H1 (cell line): ENCODE measurements at regions not wholly inside any gene's neighbourhood (a gene's known extent, or its start where the extent isn't known, plus 50 kb on each side); places are given as distances from the start of the nearest gene placed in this dataset.
"Not testable (repeated sequence)": the region's sequence is repeated elsewhere in the genome, so short reads cannot be mapped to it uniquely, and the experiment has no call there.

Source experiments
- CTCF ChIA-PET: fragments of 300-600 bp; sonication (Branson Sonifier 250); formaldehyde crosslinking; loops from one replicate; lab custom pipeline; 2021; ENCODE audit not compliant: partially characterized antibody; lab: Charles Lee
- POLR2A ChIA-PET: fragments of 300-600 bp; sonication (Branson Sonifier 250); formaldehyde crosslinking; loops from one replicate; lab custom pipeline; 2021; ENCODE audit warnings: inconsistent platforms; ENCODE audit not compliant: partially characterized antibody; lab: Charles Lee
- DNase-seq, 2 experiments: peaks; one replicate each; pipeline versions ENCODE4 v3.0.0 to v3.0.0-alpha.2; 2010 to 2022; ENCODE audit warnings: low spot score in 2 of 2, low read depth in 1 of 2, mixed read lengths in 1 of 2
- FAIRE-seq: peaks from 2 replicates; lab custom pipeline; 2011; peaks lifted over from hg19 to GRCh38; lab: Jason Lieb, UNC
- H2AFZ ChIP-seq: 2 replicates; pipeline ENCODE4 v1.8.1; 2012; ENCODE audit warnings: low read length, inconsistent platforms
- H2AK5ac ChIP-seq: 2 replicates; pipeline ENCODE4 v1.6.1; 2013; ENCODE audit warnings: low read depth, low read length
- H2BK120ac ChIP-seq: replicated peaks from 2 replicates; pipeline ENCODE3; 2013; ENCODE audit warnings: low read depth, low read length, inconsistent platforms
- H2BK12ac ChIP-seq: 2 replicates; pipeline ENCODE4 v1.6.1; 2013; ENCODE audit warnings: low read depth, low read length
- H2BK15ac ChIP-seq: 2 replicates; pipeline ENCODE4 v1.6.1; 2013; ENCODE audit warnings: low read length
- H2BK20ac ChIP-seq: 2 replicates; pipeline ENCODE4 v1.6.1; 2013; ENCODE audit warnings: low read length
- H2BK5ac ChIP-seq: 2 replicates; pipeline ENCODE4 v1.6.1; 2013; ENCODE audit warnings: low read depth, low read length
- H3K14ac ChIP-seq: 2 replicates; pipeline ENCODE4 v1.6.1; 2013; ENCODE audit warnings: inconsistent platforms; ENCODE audit not compliant: insufficient read length
- H3K18ac ChIP-seq: 2 replicates; pipeline ENCODE4 v1.6.1; 2013; ENCODE audit warnings: low read length; ENCODE audit errors: extremely low read depth
- H3K23ac ChIP-seq: 2 replicates; pipeline ENCODE4 v1.6.1; 2013; ENCODE audit warnings: inconsistent platforms; ENCODE audit not compliant: insufficient read length
- H3K23me2 ChIP-seq: 2 replicates; pipeline ENCODE4 v1.6.1; 2013; ENCODE audit warnings: low read depth, low read length
- H3K27ac ChIP-seq: 2 replicates; pipeline ENCODE4 v1.6.1; 2011; ENCODE audit warnings: low read depth, low read length, inconsistent platforms
- H3K27me3 ChIP-seq, 4 experiments: replicated peaks in 1 of 4; 1 replicate in 1 of 4; 2 replicates in 3 of 4; pipeline versions ENCODE4 v1.6.1 to v1.8.1; 2011 to 2013; ENCODE audit warnings: low read length in 3 of 4, mild to moderate bottlenecking in 3 of 4, inconsistent platforms in 2 of 4, mixed read lengths in 2 of 4, moderate library complexity in 1 of 4; ENCODE audit not compliant: control insufficient read depth in 3 of 4, insufficient read depth in 3 of 4; ENCODE audit errors: extremely low read depth in 1 of 4
- H3K36me3 ChIP-seq, 4 experiments: 2 replicates each; pipeline versions ENCODE4 v1.6.1 to v1.8.1; 2011 to 2013; ENCODE audit warnings: mild to moderate bottlenecking in 4 of 4, low read length in 3 of 4, moderate library complexity in 2 of 4, control low read depth in 1 of 4, inconsistent platforms in 1 of 4; ENCODE audit not compliant: insufficient read depth in 4 of 4, control insufficient read depth in 2 of 4
- H3K4ac ChIP-seq: replicated peaks from 2 replicates; pipeline ENCODE3; 2013; ENCODE audit warnings: low read length, low read depth, mixed read lengths, inconsistent platforms; ENCODE audit not compliant: insufficient read length
- H3K4me1 ChIP-seq, 4 experiments: replicated peaks in 1 of 4; 1 replicate in 1 of 4; 2 replicates in 3 of 4; pipeline versions ENCODE4 v1.6.1 to v1.8.1; 2011 to 2013; ENCODE audit warnings: low read length in 3 of 4, inconsistent platforms in 2 of 4, mixed read lengths in 1 of 4; ENCODE audit not compliant: insufficient read depth in 4 of 4, control insufficient read depth in 3 of 4
- H3K4me2 ChIP-seq, 2 experiments: 2 replicates each; pipeline versions ENCODE4 v1.6.1 to v1.8.1; 2011 to 2013; ENCODE audit warnings: low read depth in 2 of 2, low read length in 2 of 2, control low read depth in 1 of 2, inconsistent platforms in 1 of 2, mild to moderate bottlenecking in 1 of 2; ENCODE audit not compliant: insufficient read depth in 1 of 2
- H3K4me3 ChIP-seq, 4 experiments: fragments of 200-600, 300-600 bp in 1 of 4; sonication (generic), shearing (Covaris generic), sonication (Bioruptor Twin) in 1 of 4; 2 replicates each; pipeline versions ENCODE4 v1.5.1 to v1.8.1; 2011 to 2016; ENCODE audit warnings: low read length in 4 of 4, low read depth in 3 of 4, control low read depth in 2 of 4, inconsistent platforms in 2 of 4, mild to moderate bottlenecking in 2 of 4, mixed read lengths in 1 of 4, moderate library complexity in 1 of 4; ENCODE audit not compliant: insufficient read depth in 2 of 4; ENCODE audit errors: extremely low read depth in 1 of 4
- H3K56ac ChIP-seq: replicated peaks from 2 replicates; pipeline ENCODE3; 2013; ENCODE audit warnings: low read depth, mild to moderate bottlenecking, mixed read lengths, low read length, inconsistent platforms; ENCODE audit not compliant: insufficient read length
- H3K79me1 ChIP-seq: 2 replicates; pipeline ENCODE4 v1.6.1; 2013; ENCODE audit warnings: low read depth, low read length, control low read depth
- H3K79me2 ChIP-seq, 2 experiments: 2 replicates each; pipeline versions ENCODE4 v1.6.1 to v1.8.1; 2012 to 2013; ENCODE audit warnings: low read length in 2 of 2, mild to moderate bottlenecking in 2 of 2, inconsistent platforms in 1 of 2; ENCODE audit not compliant: insufficient read depth in 2 of 2, control insufficient read depth in 1 of 2
- H3K9ac ChIP-seq, 4 experiments: replicated peaks in 1 of 4; 1 replicate in 1 of 4; 2 replicates in 3 of 4; pipeline versions ENCODE4 v1.6.1 to v1.8.1; 2011 to 2013; ENCODE audit warnings: low read depth in 3 of 4, low read length in 3 of 4, control low read depth in 2 of 4, mild to moderate bottlenecking in 2 of 4, moderate library complexity in 2 of 4, inconsistent platforms in 1 of 4; ENCODE audit errors: extremely low read depth in 1 of 4
- H3K9me3 ChIP-seq, 2 experiments: 2 replicates each; pipeline versions ENCODE4 v1.6.1 to v1.8.1; 2012 to 2013; ENCODE audit warnings: mild to moderate bottlenecking in 2 of 2, moderate library complexity in 2 of 2, control low read depth in 1 of 2, inconsistent platforms in 1 of 2, low read depth in 1 of 2, low read length in 1 of 2, mixed read lengths in 1 of 2; ENCODE audit not compliant: insufficient read depth in 2 of 2
- H4K20me1 ChIP-seq, 2 experiments: replicated peaks in 1 of 2; 2 replicates each; pipeline versions ENCODE3 to v1.8.1; 2011 to 2013; ENCODE audit warnings: inconsistent platforms in 2 of 2, low read length in 2 of 2, mild to moderate bottlenecking in 1 of 2; ENCODE audit not compliant: insufficient read depth in 2 of 2, control insufficient read depth in 1 of 2
- H4K5ac ChIP-seq: 2 replicates; pipeline ENCODE4 v1.6.1; 2013; ENCODE audit warnings: low read length, low read depth, mixed read lengths, inconsistent platforms; ENCODE audit not compliant: insufficient read length
- H4K8ac ChIP-seq: 2 replicates; pipeline ENCODE4 v1.8.0; 2013; ENCODE audit warnings: mild to moderate bottlenecking, moderate library complexity, low read length, inconsistent platforms; ENCODE audit not compliant: insufficient read depth; ENCODE audit errors: extremely low read depth
- H4K91ac ChIP-seq: replicated peaks from 2 replicates; pipeline ENCODE3; 2013; ENCODE audit warnings: low read length, mixed read lengths, inconsistent platforms; ENCODE audit not compliant: insufficient read length
- POU5F1 ChIP-seq: IDR thresholded peaks from 2 replicates; pipeline ENCODE4 v1.6.1; 2011; ENCODE audit warnings: low read depth, mild to moderate bottlenecking, low read length, moderate library complexity
- WGBS, 2 experiments: shearing (Covaris generic) in 1 of 2; methylation state at CpG; one replicate each; pipeline versions ENCODE4 v1.1.6 to v1.1.7; 2013 to 2015; ENCODE audit warnings: low lambda C conversion rate in 2 of 2, mixed read lengths in 2 of 2, inconsistent platforms in 1 of 2, low coverage in 1 of 2, missing lambda C conversion rate in 1 of 2; ENCODE audit not compliant: insufficient replicate concordance in 2 of 2, insufficient coverage in 1 of 2, insufficient read length in 1 of 2; ENCODE audit errors: extremely low coverage in 1 of 2, missing lambda C conversion rate in 1 of 2; 5-methylcytosine and 5-hydroxymethylcytosine counted together

- TF ChIP-seq POU5F1: no peak
These were observed 136.6 kb upstream of the SETMAR start (continued) for GRCh38 chr3:4166540-4166939.

DNA sequence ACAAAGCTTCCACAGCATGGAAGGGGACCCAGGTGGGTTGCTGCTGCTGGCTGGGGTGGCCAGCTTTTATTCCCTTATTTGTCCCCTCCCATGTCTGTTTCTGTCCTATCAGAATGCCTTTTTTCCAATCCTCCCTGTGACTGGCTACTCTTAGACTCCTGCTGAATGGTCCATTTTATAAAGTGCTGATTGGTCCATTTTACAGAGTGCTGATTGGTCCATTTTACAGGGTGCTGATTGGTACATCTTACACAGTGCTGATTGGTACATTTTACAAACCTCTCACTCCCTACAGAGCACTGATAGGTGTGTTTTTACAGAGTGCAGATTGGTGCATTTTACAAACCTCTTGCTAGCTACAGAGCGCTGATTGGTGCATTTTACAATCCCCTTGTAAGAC is 135.9 kb upstream of the SETMAR start:
- H2BK15ac ChIP-seq, H3K4me3 ChIP-seq, DNase-seq, H2BK5ac ChIP-seq, H3K27me3 ChIP-seq, H3K79me2 ChIP-seq, H3K4me1 ChIP-seq, H3K23ac ChIP-seq, H3K9ac ChIP-seq, H2BK12ac ChIP-seq, H4K91ac ChIP-seq, H3K27ac ChIP-seq, H3K4ac ChIP-seq, H3K4me2 ChIP-seq, H2BK20ac ChIP-seq, H3K18ac ChIP-seq, H4K8ac ChIP-seq, H2AK5ac ChIP-seq, H2AFZ ChIP-seq, H2BK120ac ChIP-seq, H4K20me1 ChIP-seq, H3K23me2 ChIP-seq, H3K36me3 ChIP-seq, FAIRE-seq, H3K79me1 ChIP-seq, H3K56ac ChIP-seq, CTCF ChIA-PET, H4K5ac ChIP-seq, H3K14ac ChIP-seq, POLR2A ChIA-PET: not testable (repeated sequence)
- 93% methylated on average over 1 of the region's 1 CpG; no CpG with 5 or more reads in 1 of the 2 experiments for WGBS, 2 experiments
- peaks cover 5 to 10% of the 10 kb centered on the region in 2 experiments; a peak in 1 of 4 replicates for H3K9me3 ChIP-seq
